SK-N-SH (cell line): ENCODE measurements at regions not wholly inside any gene's neighbourhood (a gene's known extent, or its start where the extent isn't known, plus 50 kb on each side); places are given as distances from the start of the nearest gene placed in this dataset.

Source experiments
- CTCF ChIA-PET: fragments of 300-600, 350-600 bp; formaldehyde crosslinking; extraction: SDS; loops from one replicate; lab custom pipeline; 2021; lab: Yijun Ruan, JAX
- POLR2A ChIA-PET: fragments of 350-600 bp; sonication (Branson Sonifier 250); formaldehyde crosslinking; extraction: SDS; loops from one replicate; lab custom pipeline; 2020; ENCODE audit warnings: antibody characterized with exemption, inconsistent platforms; lab: Yijun Ruan, JAX
- DNase-seq: peaks from one replicate; pipeline ENCODE4 v3.0.0; 2012
- H2AFZ ChIP-seq: fragments of 200-600 bp; sonication (generic); 2 replicates; pipeline ENCODE4 v1.8.1; 2016; ENCODE audit warnings: antibody characterized with exemption, mild to moderate bottlenecking, low read depth
- H3F3A ChIP-seq: fragments of 200-600 bp; sonication (generic); replicated peaks from 2 replicates; pipeline ENCODE3; 2016; ENCODE audit warnings: antibody characterized with exemption, mild to moderate bottlenecking; ENCODE audit not compliant: insufficient read depth
- H3K27ac ChIP-seq, 2 experiments: fragments of 200-500 bp in 1 of 2; fragments of 200-600 bp in 1 of 2; sonication (Bioruptor generic) in 1 of 2; sonication (generic), shearing (Covaris generic) in 1 of 2; 2 replicates each; pipeline versions ENCODE4 v1.5.1 to v1.6.1; 2014 to 2016; ENCODE audit warnings: low read depth in 2 of 2, inconsistent platforms in 1 of 2, low read length in 1 of 2, mild to moderate bottlenecking in 1 of 2, mixed read lengths in 1 of 2
- H3K27me3 ChIP-seq: fragments of 200-600 bp; sonication (generic), shearing (Covaris generic); 2 replicates; pipeline ENCODE4 v1.6.1; 2016; ENCODE audit warnings: mixed run types; ENCODE audit not compliant: insufficient read depth
- H3K36me3 ChIP-seq, 2 experiments: fragments of 200-500 bp in 1 of 2; fragments of 200-600 bp in 1 of 2; sonication (Bioruptor generic) in 1 of 2; sonication (generic) in 1 of 2; replicated peaks in 1 of 2; 2 replicates each; pipeline versions ENCODE3 to v1.5.1; 2014 to 2016; ENCODE audit warnings: low read length in 1 of 2, mild to moderate bottlenecking in 1 of 2; ENCODE audit not compliant: insufficient read depth in 2 of 2, control insufficient read depth in 1 of 2
- H3K4me1 ChIP-seq, 2 experiments: fragments of 200-500 bp in 1 of 2; fragments of 200-600 bp in 1 of 2; sonication (Bioruptor generic) in 1 of 2; sonication (generic), shearing (Covaris generic) in 1 of 2; 2 replicates each; pipeline versions ENCODE4 v1.5.1 to v1.6.1; 2014 to 2016; ENCODE audit warnings: low read depth in 1 of 2, low read length in 1 of 2, mixed run types in 1 of 2; ENCODE audit not compliant: insufficient read depth in 2 of 2, control insufficient read depth in 1 of 2
- H3K4me2 ChIP-seq: fragments of 200-600 bp; sonication (generic), shearing (Covaris generic); 2 replicates; pipeline ENCODE4 v1.6.1; 2017; ENCODE audit warnings: mixed run types
- H3K4me3 ChIP-seq, 2 experiments: fragments of 200-500 bp in 1 of 2; fragments of 200-600 bp in 1 of 2; sonication (Bioruptor generic) in 1 of 2; sonication (generic), shearing (Covaris generic) in 1 of 2; 2 replicates each; pipeline versions ENCODE4 v1.5.1 to v1.8.1; 2014 to 2016; ENCODE audit warnings: low read depth in 2 of 2, inconsistent platforms in 1 of 2, low read length in 1 of 2, mild to moderate bottlenecking in 1 of 2, mixed read lengths in 1 of 2, moderate library complexity in 1 of 2
- H3K79me2 ChIP-seq: fragments of 200-600 bp; sonication (generic); 2 replicates; pipeline ENCODE4 v1.8.1; 2017; ENCODE audit warnings: mild to moderate bottlenecking; ENCODE audit not compliant: insufficient read depth
- H3K9ac ChIP-seq: fragments of 200-600 bp; sonication (generic); 2 replicates; pipeline ENCODE4 v1.6.1; 2017; ENCODE audit warnings: mixed run types
- H3K9me2 ChIP-seq: fragments of 200-600 bp; sonication (generic); 2 replicates; pipeline ENCODE4 v1.6.1; 2017; ENCODE audit warnings: mixed run types
- H3K9me3 ChIP-seq: fragments of 200-600 bp; sonication (generic); 2 replicates; pipeline ENCODE4 v1.6.1; 2017; ENCODE audit warnings: mixed run types, mild to moderate bottlenecking, moderate library complexity
- H4K20me1 ChIP-seq: fragments of 200-600 bp; sonication (generic); 2 replicates; pipeline ENCODE4 v1.6.1; 2017; ENCODE audit warnings: mild to moderate bottlenecking, mixed run types; ENCODE audit not compliant: insufficient read depth
- CHD2 ChIP-seq: fragments of 150-350 bp; IDR thresholded peaks from 2 replicates; pipeline ENCODE4 v1.6.1; 2018; ENCODE audit warnings: low read length; ENCODE audit not compliant: partially characterized antibody
- CTCF ChIP-seq: fragments of 200-600 bp; sonication (generic); IDR thresholded peaks from 2 replicates; pipeline ENCODE4 v1.6.1; 2017; ENCODE audit warnings: antibody characterized with exemption, mild to moderate bottlenecking, moderate library complexity
- ELF1 ChIP-seq: IDR thresholded peaks from 2 replicates; pipeline ENCODE4 v1.4.0; 2012
- EP300 ChIP-seq, 2 experiments: IDR thresholded peaks; 2 replicates each; pipeline versions ENCODE4 v1.4.0 to v1.6.1; 2012; ENCODE audit warnings: borderline replicate concordance in 1 of 2, low read depth in 1 of 2, low read length in 1 of 2
- FOXJ3 ChIP-seq: sonication (generic); formaldehyde crosslinking; IDR thresholded peaks from 2 replicates; pipeline ENCODE4 v1.5.1; 2020; ENCODE audit warnings: mild to moderate bottlenecking, missing genetic modification reagents
- JUND ChIP-seq: IDR thresholded peaks from 2 replicates; pipeline ENCODE4 v1.4.0; 2012
- MAX ChIP-seq: IDR thresholded peaks from 2 replicates; pipeline ENCODE4 v1.4.0; 2012; ENCODE audit warnings: low read depth
- NFIC ChIP-seq: IDR thresholded peaks from 2 replicates; pipeline ENCODE4 v1.4.0; 2012; ENCODE audit warnings: borderline replicate concordance
- REST ChIP-seq: IDR thresholded peaks from 2 replicates; pipeline ENCODE4 v1.6.1; 2012; ENCODE audit warnings: mild to moderate bottlenecking, low read depth, low read length, moderate library complexity
- RFX5 ChIP-seq: IDR thresholded peaks from 2 replicates; pipeline ENCODE4 v1.6.1; 2012; ENCODE audit warnings: mild to moderate bottlenecking, improper control_type of control experiment, low read length
- RXRA ChIP-seq: IDR thresholded peaks from 2 replicates; pipeline ENCODE4 v1.4.0; 2012; ENCODE audit warnings: low read depth, mild to moderate bottlenecking, borderline replicate concordance
- TAF1 ChIP-seq: IDR thresholded peaks from 2 replicates; pipeline ENCODE4 v1.6.1; 2012; ENCODE audit warnings: low read depth, mild to moderate bottlenecking, low read length, moderate library complexity, borderline replicate concordance
- TCF12 ChIP-seq: IDR thresholded peaks from 2 replicates; pipeline ENCODE4 v1.4.0; 2012
- TEAD4 ChIP-seq: IDR thresholded peaks from 2 replicates; pipeline ENCODE4 v1.4.0; 2012; ENCODE audit warnings: mild to moderate bottlenecking, borderline replicate concordance; ENCODE audit not compliant: insufficient read depth
- ZBTB33 ChIP-seq: IDR thresholded peaks from 2 replicates; pipeline ENCODE4 v1.4.0; 2012; ENCODE audit warnings: low read depth, borderline replicate concordance
- WGBS: methylation state at CpG from one replicate; pipeline ENCODE4 v1.1.6; 2017; ENCODE audit warnings: low lambda C conversion rate; 5-methylcytosine and 5-hydroxymethylcytosine counted together

GRCh38 chr7:49631071-49631815 lies 142.2 kb upstream of the VWC2 start:
- no peak for DNase-seq
- H3K9me3 ChIP-seq = no peaks in the 10 kb centered on the region
- TF ChIP-seq RFX5 (no peak), ZBTB33 (no peak), JUND (no peak), TCF12 (no peak), RXRA (no peak), TAF1 (no peak), CHD2 (no peak), REST (no peak), FOXJ3 (CRISPR knock-in tag) (no peak), NFIC (no peak), EP300 (IDR thresholded peaks at IDR 0.05; ENCODE audit: borderline replicate concordance in 1 of 2, low read depth in 1 of 2, low read length in 1 of 2) (no peak)
- no peaks in the 10 kb centered on the region for H3F3A ChIP-seq
- H3K4me1 ChIP-seq = peaks cover 0 to 7% of the 10 kb centered on the region in 2 experiments; a peak in 1 of 4 replicates
- H3K27ac ChIP-seq = no peak overlapping the region
- H3K9ac ChIP-seq = no peak overlapping the region
- H2AFZ ChIP-seq = no peak overlapping the region
- POLR2A ChIA-PET = no interaction called here
- H3K4me3 ChIP-seq = no peak overlapping the region
- H3K4me2 ChIP-seq = no peak overlapping the region
- CTCF ChIA-PET = no interaction called here
- 0 out of 2 replicates have a peak, but pooled peaks cover 10% of the 10 kb centered on the region for H3K27me3 ChIP-seq
- no peaks in the 10 kb centered on the region for H3K9me2 ChIP-seq
- no peaks in the 10 kb centered on the region for H3K36me3 ChIP-seq
- H4K20me1 ChIP-seq = no peaks in the 10 kb centered on the region
- H3K79me2 ChIP-seq = no peaks in the 10 kb centered on the region

- WGBS = 17% methylated on average over 7 of the region's 8 CpGs
Observed at GRCh38 chr7:49631960-49632359, 141.5 kb upstream of the VWC2 start.

More at GRCh38 chr7:49631960-49632359, 141.5 kb upstream of the VWC2 start:
- Histone ChIP-seq H3K4me3 (no peak overlapping the region), H3K9me2 (no peaks in the 10 kb centered on the region), H3K79me2 (no peaks in the 10 kb centered on the region), H3K36me3 (no peaks in the 10 kb centered on the region), H3K4me2 (no peak overlapping the region), H2AFZ (no peak overlapping the region), H3K9me3 (no peaks in the 10 kb centered on the region), H3K27me3 (0 out of 2 replicates have a peak, but pooled peaks cover 10% of the 10 kb centered on the region), H3K27ac (no peak overlapping the region), H3F3A (no peaks in the 10 kb centered on the region), H4K20me1 (no peaks in the 10 kb centered on the region), H3K4me1 (peaks cover 0 to 6% of the 10 kb centered on the region in 2 experiments; a peak in 1 of 4 replicates), H3K9ac (no peak overlapping the region)
- DNase-seq = no peak
- ChIA-PET POLR2A (no interaction called here), CTCF (no interaction called here)
- TF ChIP-seq MAX = no peak
- no peak for TF ChIP-seq CTCF
- TF ChIP-seq ELF1 = no peak
- TF ChIP-seq RXRA = no peak
- no peak for TF ChIP-seq TEAD4
